Left ventricle myocardium inferior (tissue), 1 donor: ENCODE measurements at regions not wholly inside any gene's neighbourhood (a gene's known extent, or its start where the extent isn't known, plus 50 kb on each side); places are given as distances from the start of the nearest gene placed in this dataset.

Source experiments
- DNase-seq: peaks from one replicate; pipeline ENCODE4 v3.0.0-alpha.2; 2020
- H3K27ac ChIP-seq: fragments of 200-600 bp; replicated peaks from 2 replicates; pipeline ENCODE4 v1.8.0; 2021
- H3K27me3 ChIP-seq: fragments of 200-600 bp; 2 replicates; pipeline ENCODE4 v1.8.0; 2021; ENCODE audit warnings: low read depth
- H3K36me3 ChIP-seq: fragments of 200-600 bp; 2 replicates; pipeline ENCODE4 v1.8.0; 2021
- H3K4me1 ChIP-seq: fragments of 200-600 bp; 2 replicates; pipeline ENCODE4 v1.8.0; 2021
- H3K4me3 ChIP-seq: fragments of 200-600 bp; 2 replicates; pipeline ENCODE4 v1.8.0; 2021; ENCODE audit warnings: mild to moderate bottlenecking, moderate library complexity
- H3K9me3 ChIP-seq: fragments of 200-600 bp; replicated peaks from 2 replicates; pipeline ENCODE4 v1.8.0; 2021
- intact Hi-C: fragments of 100-400 bp; cut with micrococcal nuclease; formaldehyde crosslinking; loops from one replicate; pipeline ENCODE4 v1.11.0; 2022
- TF ChIP-seq, protein P1 (sequence below): fragments of 200-600 bp; IDR thresholded peaks from 2 replicates; pipeline ENCODE4 v1.8.0; 2021; ENCODE audit warnings: antibody characterized with exemption, mild to moderate bottlenecking, borderline replicate concordance
- donor health status: DM: no; HTN: yes; CAD: no; lungs with severe emphysema.

DNA sequence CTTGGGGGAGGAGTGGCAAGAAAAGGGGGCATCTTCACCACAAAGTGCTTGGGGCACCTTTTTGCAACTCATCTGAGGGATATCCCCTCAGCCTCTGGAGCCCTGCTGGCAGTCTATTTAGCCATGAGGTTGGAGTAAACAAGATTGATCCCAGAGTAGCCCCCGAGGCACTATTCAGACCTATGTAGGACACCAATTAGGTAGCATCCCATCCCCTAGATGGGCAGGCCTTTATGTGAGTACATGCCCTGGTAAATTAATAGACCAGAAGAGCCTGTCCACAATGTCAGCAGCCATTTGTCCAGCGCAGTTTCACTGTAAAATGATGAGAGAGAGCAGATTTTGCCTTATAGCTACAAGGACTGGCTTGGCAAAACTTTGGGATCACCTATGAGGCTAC lies 221.4 kb downstream of the DRD1 start:
- intact Hi-C loops = no loop called here
- Histone ChIP-seq H3K36me3 (no peaks in the 10 kb centered on the region), H3K9me3 (no peaks in the 10 kb centered on the region), H3K27me3 (peaks cover 34% of the 10 kb centered on the region), H3K4me3 (no peak overlapping the region), H3K27ac (no peak overlapping the region), H3K4me1 (no peaks in the 10 kb centered on the region)
- TF ChIP-seq, protein P1, sequence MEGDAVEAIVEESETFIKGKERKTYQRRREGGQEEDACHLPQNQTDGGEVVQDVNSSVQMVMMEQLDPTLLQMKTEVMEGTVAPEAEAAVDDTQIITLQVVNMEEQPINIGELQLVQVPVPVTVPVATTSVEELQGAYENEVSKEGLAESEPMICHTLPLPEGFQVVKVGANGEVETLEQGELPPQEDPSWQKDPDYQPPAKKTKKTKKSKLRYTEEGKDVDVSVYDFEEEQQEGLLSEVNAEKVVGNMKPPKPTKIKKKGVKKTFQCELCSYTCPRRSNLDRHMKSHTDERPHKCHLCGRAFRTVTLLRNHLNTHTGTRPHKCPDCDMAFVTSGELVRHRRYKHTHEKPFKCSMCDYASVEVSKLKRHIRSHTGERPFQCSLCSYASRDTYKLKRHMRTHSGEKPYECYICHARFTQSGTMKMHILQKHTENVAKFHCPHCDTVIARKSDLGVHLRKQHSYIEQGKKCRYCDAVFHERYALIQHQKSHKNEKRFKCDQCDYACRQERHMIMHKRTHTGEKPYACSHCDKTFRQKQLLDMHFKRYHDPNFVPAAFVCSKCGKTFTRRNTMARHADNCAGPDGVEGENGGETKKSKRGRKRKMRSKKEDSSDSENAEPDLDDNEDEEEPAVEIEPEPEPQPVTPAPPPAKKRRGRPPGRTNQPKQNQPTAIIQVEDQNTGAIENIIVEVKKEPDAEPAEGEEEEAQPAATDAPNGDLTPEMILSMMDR = no peak
- DNase-seq = no peak

DNA sequence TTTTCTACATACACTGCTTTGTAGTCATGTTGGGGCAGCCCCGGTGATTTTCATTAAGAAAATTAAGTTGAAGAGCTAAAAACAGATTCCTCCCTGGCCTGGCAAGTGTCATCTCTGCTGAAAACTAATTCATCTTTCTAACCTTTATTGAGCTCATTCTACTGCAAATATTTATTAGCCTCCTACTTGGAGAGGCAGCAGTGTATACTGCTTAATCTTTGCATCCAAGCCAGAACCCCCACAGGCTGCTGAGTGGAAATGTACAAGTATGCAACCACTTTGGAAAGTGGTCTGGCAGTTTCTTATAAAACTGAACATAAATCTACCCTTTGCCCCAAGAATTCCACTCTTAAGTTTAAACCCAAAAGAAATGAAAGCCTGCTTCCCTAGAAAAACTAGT lies 223.4 kb downstream of the DRD1 start:
- TF ChIP-seq, protein P1 = no peak
- peaks cover 43% of the 10 kb centered on the region for H3K27me3 ChIP-seq

DNA sequence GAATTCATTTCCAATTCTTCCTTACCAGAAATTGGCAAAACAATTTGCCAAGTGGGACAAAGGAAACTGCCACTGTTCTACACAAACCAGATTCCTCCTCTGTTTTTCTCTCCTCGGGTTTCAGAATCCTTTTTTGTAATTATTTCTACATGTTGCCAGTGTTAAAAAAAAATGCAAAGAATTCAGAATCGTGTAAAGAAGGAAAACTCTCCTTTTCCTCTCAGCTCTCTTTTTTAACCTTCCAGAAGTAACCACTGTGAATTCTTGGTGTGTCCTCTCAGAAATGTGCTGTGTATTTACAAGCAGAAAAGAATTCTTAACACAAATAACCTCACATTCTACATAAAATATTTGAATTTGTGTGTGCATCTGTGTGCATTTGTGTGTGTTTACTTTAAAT lies 224.6 kb downstream of the DRD1 start:
- Histone ChIP-seq H3K4me1 (no peaks in the 10 kb centered on the region), H3K27me3 (peaks cover 54% of the 10 kb centered on the region), H3K36me3 (no peaks in the 10 kb centered on the region), H3K27ac (no peak overlapping the region), H3K4me3 (no peak overlapping the region), H3K9me3 (no peaks in the 10 kb centered on the region)
- TF ChIP-seq, protein P1 = no peak
- no peak for DNase-seq
- intact Hi-C loops = no loop called here

More for the DNA sequence above, 223.4 kb downstream of the DRD1 start:
- intact Hi-C loops = no loop called here
- Histone ChIP-seq H3K36me3 (no peaks in the 10 kb centered on the region), H3K27ac (no peak overlapping the region), H3K9me3 (no peaks in the 10 kb centered on the region), H3K4me3 (no peak overlapping the region), H3K4me1 (no peaks in the 10 kb centered on the region)
- DNase-seq = no peak

DNA sequence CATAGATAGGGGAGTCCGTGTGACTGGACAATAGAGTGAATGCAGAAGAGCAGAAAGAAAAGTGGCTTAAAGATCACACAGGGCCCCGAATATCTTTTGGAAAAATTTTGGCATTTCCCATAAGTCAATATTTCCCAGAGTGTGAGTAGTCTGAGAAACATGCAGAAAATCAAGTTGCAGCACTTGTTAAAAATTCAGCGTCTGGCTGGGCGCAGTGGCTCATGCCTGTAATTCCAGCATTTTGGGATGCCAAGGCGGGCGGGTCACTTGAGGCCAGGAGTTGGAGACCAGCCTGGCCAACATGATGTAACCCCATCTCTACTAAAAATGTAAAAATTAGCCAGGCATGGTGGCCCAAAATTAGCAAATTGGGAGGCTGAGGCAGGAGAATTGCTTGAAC lies 227.0 kb downstream of the DRD1 start:
- Histone ChIP-seq H3K36me3 (no peaks in the 10 kb centered on the region), H3K27me3 (peaks cover 62% of the 10 kb centered on the region), H3K27ac (no peak overlapping the region), H3K4me3 (no peak overlapping the region), H3K4me1 (no peaks in the 10 kb centered on the region), H3K9me3 (no peaks in the 10 kb centered on the region)
- TF ChIP-seq, protein P1 = no peak
- DNase-seq = no peak
- intact Hi-C loops = no loop called here

DNA sequence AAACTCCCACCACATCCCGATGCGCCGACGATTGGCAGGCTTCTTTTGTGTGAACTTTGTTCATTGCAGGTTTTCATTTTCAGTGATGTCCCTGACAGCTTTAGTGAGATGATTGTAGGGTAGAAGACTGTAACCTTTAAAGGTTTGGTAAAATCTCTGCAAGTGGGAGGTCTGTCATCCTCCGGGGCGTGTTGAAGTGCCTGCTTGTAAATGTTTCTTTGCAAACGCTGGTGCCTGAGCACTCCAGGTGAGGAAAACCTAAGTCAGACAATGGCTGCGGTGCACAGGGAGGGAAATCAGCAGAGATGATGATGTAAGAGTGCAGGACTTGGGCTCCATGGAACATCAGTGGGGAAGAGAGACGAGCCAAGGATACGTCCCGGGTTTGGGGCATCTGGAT lies 228.1 kb downstream of the DRD1 start:
- TF ChIP-seq, protein P1 = no peak
- intact Hi-C loops = no loop called here
- H3K27ac ChIP-seq = no peak overlapping the region
- H3K4me1 ChIP-seq = no peaks in the 10 kb centered on the region
- H3K4me3 ChIP-seq = no peak overlapping the region
- no peak for DNase-seq
- H3K9me3 ChIP-seq = no peaks in the 10 kb centered on the region
- peaks cover 57% of the 10 kb centered on the region for H3K27me3 ChIP-seq
- no peaks in the 10 kb centered on the region for H3K36me3 ChIP-seq

DNA sequence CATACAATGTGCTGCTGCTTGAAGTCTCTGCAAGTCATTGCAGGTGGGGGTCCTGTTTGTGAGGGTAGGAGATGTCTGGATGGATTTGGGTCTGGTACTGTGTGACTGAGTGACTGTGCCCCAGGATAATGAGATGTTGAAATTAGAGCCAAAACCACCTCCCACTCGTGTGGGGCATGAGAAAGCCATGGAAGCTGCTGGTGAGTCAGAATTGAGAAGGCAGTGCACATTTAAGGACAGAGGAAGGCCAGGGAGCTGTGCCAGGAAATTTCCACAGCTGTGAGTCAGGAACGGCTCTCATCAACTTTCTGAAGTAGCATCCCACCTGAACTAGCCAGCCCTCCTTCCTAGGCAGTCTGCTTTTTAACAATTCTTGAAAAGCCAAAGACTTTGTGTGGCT lies 229.8 kb downstream of the DRD1 start:
- peaks cover 64% of the 10 kb centered on the region for H3K27me3 ChIP-seq
- H3K4me3 ChIP-seq = no peak overlapping the region
- H3K9me3 ChIP-seq = no peaks in the 10 kb centered on the region
- TF ChIP-seq, protein P1 = no peak
- no peak for DNase-seq
- H3K36me3 ChIP-seq = no peaks in the 10 kb centered on the region
- intact Hi-C loops = no loop called here
- H3K4me1 ChIP-seq = no peaks in the 10 kb centered on the region
- no peak overlapping the region for H3K27ac ChIP-seq
